GM23338 (cell line): ENCODE measurements at regions not wholly inside any gene's neighbourhood (a gene's known extent, or its start where the extent isn't known, plus 50 kb on each side); places are given as distances from the start of the nearest gene placed in this dataset.
A peak's percentile ranks its signal among the peaks of the same experiment; 100 is the strongest.

Experiments
- ATAC-seq: fragments of 200-7000 bp; cut with Tn5 transposase; 3 replicates; pipeline ENCODE4 v1.9.1; 2020
- DNase-seq: peaks from one replicate; pipeline ENCODE4 v3.0.0-alpha.2; 2015; ENCODE audit warnings: low spot score
- H2AFZ ChIP-seq: fragments of 200-600 bp; sonication (generic); 2 replicates; pipeline ENCODE4 v1.8.0; 2016; ENCODE audit warnings: antibody characterized with exemption, mild to moderate bottlenecking, moderate library complexity
- H3F3A ChIP-seq: fragments of 200-600 bp; sonication (generic); replicated peaks from 2 replicates; pipeline ENCODE4 v1.8.0; 2017; ENCODE audit warnings: antibody characterized with exemption, mixed run types, low read depth
- H3K27ac ChIP-seq: fragments of 200-600 bp; sonication (generic); 2 replicates; pipeline ENCODE4 v1.6.1; 2016; ENCODE audit warnings: low read depth
- H3K27me3 ChIP-seq: fragments of 200-600 bp; sonication (generic); 2 replicates; pipeline ENCODE4 v1.8.0; 2016; ENCODE audit warnings: mild to moderate bottlenecking, mixed run types, moderate library complexity; ENCODE audit not compliant: insufficient read depth
- H3K36me3 ChIP-seq: fragments of 200-600 bp; sonication (generic); 2 replicates; pipeline ENCODE4 v1.8.0; 2016; ENCODE audit warnings: mild to moderate bottlenecking; ENCODE audit not compliant: insufficient read depth
- H3K4me1 ChIP-seq: fragments of 200-600 bp; sonication (generic); 2 replicates; pipeline ENCODE4 v1.8.0; 2016; ENCODE audit warnings: mild to moderate bottlenecking, moderate library complexity; ENCODE audit not compliant: insufficient read depth
- H3K4me2 ChIP-seq: fragments of 200-600 bp; sonication (generic); 2 replicates; pipeline ENCODE4 v1.7.1; 2017; ENCODE audit warnings: mixed run types
- H3K4me3 ChIP-seq: fragments of 200-600 bp; sonication (generic); 2 replicates; pipeline ENCODE4 v1.6.1; 2016; ENCODE audit warnings: mixed run types
- H3K79me2 ChIP-seq: fragments of 200-600 bp; sonication (generic); replicated peaks from 2 replicates; pipeline ENCODE4 v1.8.0; 2017; ENCODE audit warnings: mild to moderate bottlenecking; ENCODE audit not compliant: insufficient read depth
- H3K9me2 ChIP-seq: fragments of 200-600 bp; sonication (generic); 2 replicates; pipeline ENCODE4 v1.8.0; 2017; ENCODE audit not compliant: insufficient read depth
- H4K20me1 ChIP-seq: fragments of 200-600 bp; sonication (generic); replicated peaks from 2 replicates; pipeline ENCODE4 v1.8.0; 2017; ENCODE audit warnings: mild to moderate bottlenecking; ENCODE audit not compliant: insufficient read depth
- H3K27ac Mint-ChIP-seq: 2 replicates; pipeline ENCODE4 v1.8.0; 2020; ENCODE audit warnings: inconsistent platforms, mild to moderate bottlenecking, moderate library complexity, mixed read lengths
- H3K27me3 Mint-ChIP-seq: 3 replicates; pipeline ENCODE4 v1.8.0; 2022; ENCODE audit warnings: low read depth, mild to moderate bottlenecking, moderate library complexity, mixed read lengths, inconsistent platforms; ENCODE audit not compliant: insufficient read depth, poor library complexity
- H3K36me3 Mint-ChIP-seq: 3 replicates; pipeline ENCODE4 v1.8.0; 2021; ENCODE audit warnings: low read depth, mild to moderate bottlenecking, inconsistent platforms, moderate library complexity, mixed read lengths
- H3K4me1 Mint-ChIP-seq: 3 replicates; pipeline ENCODE4 v1.8.0; 2020; ENCODE audit warnings: mild to moderate bottlenecking, inconsistent platforms, mixed read lengths
- H3K4me3 Mint-ChIP-seq: 3 replicates; pipeline ENCODE4 v1.8.0; 2021; ENCODE audit warnings: moderate library complexity, mild to moderate bottlenecking, inconsistent platforms, mixed read lengths
- H3K9me3 Mint-ChIP-seq: 3 replicates; pipeline ENCODE4 v1.8.0; 2020; ENCODE audit warnings: moderate library complexity, mild to moderate bottlenecking, inconsistent platforms, mixed read lengths
- CREB1 ChIP-seq: fragments of 250-450 bp; sonication (Bioruptor Pico); IDR thresholded peaks from 2 replicates; pipeline ENCODE4 v1.5.0; 2020; ENCODE audit warnings: low read depth, mild to moderate bottlenecking, moderate library complexity
- CTCF ChIP-seq, 2 experiments: fragments of 200-600 bp in 1 of 2; sonication (generic) in 1 of 2; conservative IDR thresholded peaks; 2 replicates each; pipeline versions ENCODE4 v1.5.1 to v1.6.1; 2016 to 2017; ENCODE audit warnings: antibody characterized with exemption in 2 of 2, low read depth in 2 of 2, mild to moderate bottlenecking in 2 of 2, moderate library complexity in 1 of 2
- ETS1 ChIP-seq: IDR thresholded peaks from 2 replicates; pipeline ENCODE4 v1.6.1; 2016; ENCODE audit warnings: antibody characterized with exemption
- EZH2phosphoT487 ChIP-seq: fragments of 200-600 bp; sonication (generic); IDR thresholded peaks from one replicate; pipeline ENCODE4 v1.8.1; 2018; ENCODE audit warnings: antibody characterized with exemption; ENCODE audit not compliant: unreplicated experiment
- POLR2AphosphoS5 ChIP-seq: IDR thresholded peaks from 2 replicates; pipeline ENCODE4 v1.6.1; 2016; ENCODE audit warnings: antibody characterized with exemption, low read depth
- STAT1 ChIP-seq: IDR thresholded peaks from one replicate; pipeline ENCODE4 v1.6.1; 2016; ENCODE audit warnings: antibody characterized with exemption; ENCODE audit not compliant: unreplicated experiment
- ZNF331 ChIP-seq: fragments of 250-450 bp; sonication (Bioruptor Pico); IDR thresholded peaks from 2 replicates; pipeline ENCODE4 v1.5.0; 2020; ENCODE audit warnings: low read depth, mild to moderate bottlenecking, moderate library complexity
- ZNF462 ChIP-seq: fragments of 250-450 bp; sonication (Bioruptor Pico); IDR thresholded peaks from 2 replicates; pipeline ENCODE4 v1.5.0; 2020; ENCODE audit warnings: mild to moderate bottlenecking, moderate library complexity

GRCh38 chr7:42672339-42672999 is 239.4 kb downstream of the C7orf25 start (continued):
- TF ChIP-seq ZNF462 (CRISPR knock-in tag) (no peak), POLR2AphosphoS5 (no peak), CREB1 (no peak), ZNF331 (no peak)

- no peak overlapping the region for H3K27ac ChIP-seq
- H3K4me1 ChIP-seq = no peaks in the 10 kb centered on the region
- Mint-ChIP-seq H3K4me3 (no peak overlapping the region), H3K27ac (no peak overlapping the region), H3K9me3 (peaks cover 10% of the 10 kb centered on the region), H3K4me1 (no peaks in the 10 kb centered on the region), H3K36me3 (peaks cover 4% of the 10 kb centered on the region; the same call in 1 of the 3 replicates), H3K27me3 (no peaks in the 10 kb centered on the region)
- H2AFZ ChIP-seq = peak overlapping the region; percentile 50; the same call in 1 of the 2 replicates
- H3F3A ChIP-seq = no peaks in the 10 kb centered on the region
- H3K36me3 ChIP-seq = no peaks in the 10 kb centered on the region
- H4K20me1 ChIP-seq = no peaks in the 10 kb centered on the region
- no peak for DNase-seq
- no peaks in the 10 kb centered on the region for H3K9me2 ChIP-seq
- no peak overlapping the region for H3K4me3 ChIP-seq
- H3K79me2 ChIP-seq = no peaks in the 10 kb centered on the region
- H3K4me2 ChIP-seq = no peak overlapping the region
- no peak for ATAC-seq
- no peaks in the 10 kb centered on the region for H3K27me3 ChIP-seq
- TF ChIP-seq ETS1 = no peak
- no peak for TF ChIP-seq EZH2phosphoT487
- no peak for TF ChIP-seq CTCF (conservative IDR thresholded peaks at IDR 0.05; ENCODE audit: low read depth in 2 of 2)
- no peak for TF ChIP-seq STAT1
Measured at GRCh38 chr7:42671627-42672026, 240.2 kb downstream of the C7orf25 start.
